HL-60 (cell line): ENCODE measurements at regions not wholly inside any gene's neighbourhood (a gene's known extent, or its start where the extent isn't known, plus 50 kb on each side); places are given as distances from the start of the nearest gene placed in this dataset.

Source experiments
- DNase-seq, 2 experiments: peaks; one replicate each; pipeline ENCODE4 v3.0.0-alpha.2; 2010 to 2020; ENCODE audit warnings: low read depth in 1 of 2, low spot score in 1 of 2
- H3K27ac ChIP-seq: fragments of 250-450 bp; sonication (Bioruptor Pico); replicated peaks from 2 replicates; pipeline ENCODE4 v1.5.1; 2020; ENCODE audit warnings: mild to moderate bottlenecking, moderate library complexity
- H3K27me3 ChIP-seq: fragments of 250-450 bp; sonication (Bioruptor Pico); 2 replicates; pipeline ENCODE4 v1.5.1; 2021; ENCODE audit warnings: mild to moderate bottlenecking, moderate library complexity; ENCODE audit not compliant: insufficient read depth, poor library complexity, severe bottlenecking
- H3K4me3 ChIP-seq: replicated peaks from 2 replicates; pipeline ENCODE4 v1.5.1; 2011; ENCODE audit warnings: mild to moderate bottlenecking, control low read depth, low read length; ENCODE audit not compliant: insufficient read depth
- CTCF ChIP-seq: IDR thresholded peaks from one replicate; pipeline ENCODE4 v1.5.1; 2011; ENCODE audit warnings: low read length, control low read depth, inconsistent platforms; ENCODE audit not compliant: insufficient read depth
- GABPA ChIP-seq: IDR thresholded peaks from 2 replicates; pipeline ENCODE4 v1.6.1; 2012; ENCODE audit warnings: low read depth
- POLR2AphosphoS5 ChIP-seq: IDR thresholded peaks from 2 replicates; pipeline ENCODE4 v1.6.1; 2012; ENCODE audit warnings: low read depth
- REST ChIP-seq: IDR thresholded peaks from 2 replicates; pipeline ENCODE4 v1.6.1; 2012; ENCODE audit warnings: low read depth; ENCODE audit not compliant: insufficient replicate concordance
- SPI1 ChIP-seq: IDR thresholded peaks from 2 replicates; pipeline ENCODE4 v1.6.1; 2012; ENCODE audit warnings: low read depth, mild to moderate bottlenecking, borderline replicate concordance

- no peaks in the 10 kb centered on the region for H3K27me3 ChIP-seq
- no peak for TF ChIP-seq REST
- no peak for TF ChIP-seq POLR2AphosphoS5
- TF ChIP-seq SPI1 = no peak
- DNase-seq = no peak
- no peak overlapping the region for H3K4me3 ChIP-seq
- no peak overlapping the region for H3K27ac ChIP-seq
These were observed 84.2 kb upstream of the GPC1 start for GRCh38 chr2:240351088-240351741.

- TF ChIP-seq CTCF = no peak
- TF ChIP-seq REST = no peak
- no peak for TF ChIP-seq SPI1
- TF ChIP-seq GABPA = no peak
- Histone ChIP-seq H3K27ac (no peak overlapping the region), H3K4me3 (no peak overlapping the region), H3K27me3 (no peaks in the 10 kb centered on the region)
- DNase-seq = no peak
These were observed 83.5 kb upstream of the GPC1 start for GRCh38 chr2:240351826-240352426.

GRCh38 chr2:240353086-240353798 lies 82.2 kb upstream of the GPC1 start:
- TF ChIP-seq POLR2AphosphoS5 (no peak), GABPA (no peak), SPI1 (no peak), REST (no peak), CTCF (no peak)
- no peak overlapping the region for H3K27ac ChIP-seq
- no peak for DNase-seq
- H3K4me3 ChIP-seq = no peak overlapping the region
- H3K27me3 ChIP-seq = no peaks in the 10 kb centered on the region
